Kidney epithelial cell (primary cell): ENCODE measurements at regions not wholly inside any gene's neighbourhood (a gene's known extent, or its start where the extent isn't known, plus 50 kb on each side); places are given as distances from the start of the nearest gene placed in this dataset.

Experiments used
- DNase-seq: peaks from one replicate; pipeline ENCODE4 v3.0.0-alpha.2; 2010; ENCODE audit warnings: low read depth
- H3K27me3 ChIP-seq: 2 replicates; pipeline ENCODE4 v1.6.0; 2011; ENCODE audit warnings: low read length; ENCODE audit not compliant: control insufficient read depth, insufficient read depth
- H3K36me3 ChIP-seq: 2 replicates; pipeline ENCODE4 v1.5.1; 2011; ENCODE audit warnings: low read length; ENCODE audit not compliant: control insufficient read depth, insufficient read depth
- H3K4me3 ChIP-seq: 2 replicates; pipeline ENCODE4 v1.5.1; 2011; ENCODE audit warnings: low read depth, mild to moderate bottlenecking, control low read depth, low read length
- CTCF ChIP-seq: IDR thresholded peaks from 2 replicates; pipeline ENCODE4 v1.5.1; 2011; ENCODE audit warnings: mild to moderate bottlenecking, moderate library complexity, low read length, control low read depth, inconsistent platforms; ENCODE audit not compliant: insufficient read depth, poor library complexity, severe bottlenecking

DNA sequence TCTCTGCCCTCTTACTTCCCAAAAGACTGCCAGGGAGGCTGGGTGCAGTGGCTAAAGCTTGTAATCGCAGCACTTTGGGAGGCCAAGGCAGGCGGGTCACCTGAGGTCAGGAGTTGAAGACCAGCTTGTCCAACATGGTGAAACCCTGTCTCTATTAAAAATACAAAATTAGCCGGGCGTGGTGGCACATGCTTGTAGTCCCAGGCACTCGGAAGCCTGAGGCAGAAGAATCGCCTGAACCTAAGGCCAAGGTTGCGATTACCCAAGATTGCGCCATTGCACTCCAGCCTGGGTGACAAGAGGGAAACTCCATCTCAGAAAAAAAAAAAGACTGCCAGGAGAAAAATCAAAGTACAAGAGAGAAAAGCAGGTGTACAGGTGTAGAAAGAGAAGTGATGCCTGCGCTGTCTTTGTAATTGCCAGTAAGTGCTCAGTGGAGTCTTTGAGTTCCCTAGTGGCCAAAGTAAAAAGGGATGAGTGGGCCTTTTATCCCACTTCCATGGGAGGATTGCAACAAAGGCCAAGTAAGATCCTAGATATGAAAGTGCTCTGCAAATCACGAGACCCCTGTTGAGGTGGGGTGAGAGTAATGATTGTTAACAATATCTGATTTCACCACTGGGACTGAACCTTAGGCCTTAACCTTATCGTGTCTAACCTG is 94.7 kb upstream of the WNT4 start:
- peaks cover 24% of the 10 kb centered on the region for H3K27me3 ChIP-seq
- no peak for TF ChIP-seq CTCF
- H3K4me3 ChIP-seq: no peak overlapping the region
- DNase-seq: no peak
- no peaks in the 10 kb centered on the region for H3K36me3 ChIP-seq

DNA sequence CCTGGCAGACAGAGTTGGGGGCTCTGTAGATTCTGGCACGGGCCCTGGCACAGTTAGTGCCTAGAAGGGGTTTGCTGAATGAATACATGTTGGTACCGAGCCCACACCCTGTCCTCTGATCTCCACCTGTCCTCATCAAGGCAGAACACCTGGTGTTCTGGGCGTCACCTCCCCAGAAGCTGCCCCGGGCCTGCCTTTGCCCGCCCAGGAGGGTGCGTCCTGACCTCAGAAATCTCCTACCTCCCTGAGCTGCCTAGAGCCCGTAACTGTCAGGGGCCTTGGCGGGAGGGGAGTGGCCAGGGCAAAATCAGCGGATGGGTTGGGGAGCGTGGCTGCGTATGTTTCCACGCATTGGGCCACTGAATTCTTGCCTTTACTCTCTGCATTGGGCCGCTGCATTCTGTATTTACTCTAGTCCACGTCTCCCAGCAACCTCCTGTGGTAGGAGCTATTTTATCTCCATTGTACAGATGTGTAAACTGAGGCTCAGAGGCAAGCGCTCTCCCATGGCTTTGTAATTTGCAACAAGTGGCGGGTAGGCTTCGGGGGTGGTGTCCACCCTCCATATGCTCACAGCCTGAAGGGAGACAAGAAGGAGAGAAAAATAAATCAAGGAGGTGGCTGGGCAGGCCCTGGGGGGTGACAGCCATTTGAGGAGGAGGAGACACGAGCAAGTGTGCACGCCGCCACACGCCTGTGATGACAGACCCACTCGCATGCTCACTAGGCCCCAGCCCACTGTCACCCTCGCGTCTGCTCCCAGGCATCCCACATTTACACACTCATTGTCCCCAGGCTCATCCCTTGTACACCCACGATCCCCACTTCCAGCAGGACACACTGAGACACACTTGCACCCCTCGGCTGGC is 95.7 kb upstream of the WNT4 start:
- H3K36me3 ChIP-seq: no peaks in the 10 kb centered on the region
- DNase-seq: no peak
- no peak for TF ChIP-seq CTCF
- no peak overlapping the region for H3K4me3 ChIP-seq
- peaks cover 21% of the 10 kb centered on the region for H3K27me3 ChIP-seq

- no peak overlapping the region for H3K4me3 ChIP-seq
- H3K27me3 ChIP-seq: peaks cover 20% of the 10 kb centered on the region
- no peak for DNase-seq
- no peak for TF ChIP-seq CTCF
- H3K36me3 ChIP-seq: no peaks in the 10 kb centered on the region
Measured at GRCh38 chr1:22239378-22239777, 96.5 kb upstream of the WNT4 start.

DNA sequence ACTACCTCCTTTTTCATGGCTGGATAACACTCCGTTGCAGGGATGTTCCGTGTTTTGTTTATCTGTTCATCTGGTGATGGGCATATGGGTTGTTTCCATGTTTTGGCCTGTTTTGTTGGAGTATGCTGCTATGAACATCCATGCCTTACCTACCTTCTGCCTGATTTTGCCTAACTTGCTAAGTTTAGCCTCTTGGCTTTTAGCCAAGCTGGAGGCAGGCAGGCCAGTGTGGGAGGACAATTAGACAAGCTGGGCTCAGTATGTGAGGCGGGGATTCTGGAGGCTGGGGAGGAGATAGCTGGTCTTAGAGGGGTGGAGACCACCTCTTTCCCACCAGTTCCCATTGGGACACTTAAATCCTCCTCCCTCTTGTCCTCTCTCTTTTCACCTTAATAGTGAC is 98.4 kb upstream of the WNT4 start:
- Histone ChIP-seq H3K36me3 (no peaks in the 10 kb centered on the region), H3K4me3 (no peak overlapping the region), H3K27me3 (peaks cover 17% of the 10 kb centered on the region)
- no peak for DNase-seq
- TF ChIP-seq CTCF: no peak

DNA sequence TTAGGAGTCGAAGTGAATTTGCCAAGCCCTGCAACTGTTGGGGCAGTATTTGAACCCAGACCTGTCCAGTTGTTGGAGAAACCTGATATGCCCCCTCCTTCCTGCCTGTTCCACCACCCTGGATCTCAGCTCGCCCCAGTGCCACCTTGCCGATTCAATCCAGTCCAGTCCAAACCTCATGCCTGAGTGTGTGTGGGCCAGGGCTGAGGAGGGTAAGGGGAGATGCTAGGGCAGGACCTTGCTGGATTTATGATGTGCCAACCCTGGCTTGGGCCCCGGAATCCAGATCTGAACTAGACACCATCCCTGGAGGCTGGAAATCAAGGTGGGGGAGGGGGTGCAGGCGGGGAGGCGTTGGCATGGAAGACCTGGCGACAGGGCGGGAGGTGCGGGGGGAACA is 98.9 kb upstream of the WNT4 start:
- no peaks in the 10 kb centered on the region for H3K36me3 ChIP-seq
- DNase-seq: no peak
- no peak overlapping the region for H3K4me3 ChIP-seq
- peaks cover 17% of the 10 kb centered on the region for H3K27me3 ChIP-seq
- TF ChIP-seq CTCF: no peak
